Islet of Langerhans (tissue), 1 donor: ENCODE measurements at regions not wholly inside any gene's neighbourhood (a gene's known extent, or its start where the extent isn't known, plus 50 kb on each side); places are given as distances from the start of the nearest gene placed in this dataset.

Experiments
- FAIRE-seq: peaks from one replicate; lab custom pipeline; 2011; peaks lifted over from hg19 to GRCh38; lab: Jason Lieb, UNC

GRCh38 chr13:53144826-53145225, 116.2 kb downstream of the OLFM4 start:
- FAIRE-seq, result no peak

- FAIRE-seq, result no peak
These were observed 122.0 kb downstream of the OLFM4 start for GRCh38 chr13:53150568-53150967.

GRCh38 chr13:53151336-53152056, 122.9 kb downstream of the OLFM4 start:
- no peak for FAIRE-seq

- FAIRE-seq, result no peak
These were observed 123.4 kb downstream of the OLFM4 start for GRCh38 chr13:53152057-53152421.

- FAIRE-seq, result no peak
These were observed 129.6 kb downstream of the OLFM4 start for GRCh38 chr13:53158201-53158600.

- no peak for FAIRE-seq
These were observed 130.8 kb downstream of the OLFM4 start for GRCh38 chr13:53159431-53159830.

GRCh38 chr13:53160211-53160610, 131.6 kb downstream of the OLFM4 start:
- FAIRE-seq, result no peak

GRCh38 chr13:53161251-53161650, 132.6 kb downstream of the OLFM4 start:
- no peak for FAIRE-seq

- FAIRE-seq, result no peak
These were observed 136.6 kb downstream of the OLFM4 start for GRCh38 chr13:53165261-53165660.

- no peak for FAIRE-seq
These were observed 138.9 kb downstream of the OLFM4 start for GRCh38 chr13:53167561-53167960.

GRCh38 chr13:53170910-53171309, 142.3 kb downstream of the OLFM4 start:
- no peak for FAIRE-seq

- FAIRE-seq, result no peak
These were observed 145.9 kb downstream of the OLFM4 start for GRCh38 chr13:53174545-53174944.

GRCh38 chr13:53180684-53181083, 152.1 kb downstream of the OLFM4 start:
- no peak for FAIRE-seq

GRCh38 chr13:53182724-53183123, 154.1 kb downstream of the OLFM4 start:
- no peak for FAIRE-seq

GRCh38 chr13:53188120-53188519, 159.5 kb downstream of the OLFM4 start:
- FAIRE-seq, result no peak

GRCh38 chr13:53189162-53189561, 160.5 kb downstream of the OLFM4 start:
- no peak for FAIRE-seq

- no peak for FAIRE-seq
These were observed 162.5 kb downstream of the OLFM4 start for GRCh38 chr13:53191091-53191490.

- FAIRE-seq, result no peak
These were observed 168.8 kb downstream of the OLFM4 start for GRCh38 chr13:53197424-53197823.

- FAIRE-seq, result no peak
These were observed 169.4 kb downstream of the OLFM4 start for GRCh38 chr13:53198017-53198416.

- FAIRE-seq, result no peak
These were observed 170.1 kb downstream of the OLFM4 start for GRCh38 chr13:53198736-53199135.

- no peak for FAIRE-seq
These were observed 171.5 kb downstream of the OLFM4 start for GRCh38 chr13:53200075-53200474.

GRCh38 chr13:53200498-53201453, 172.2 kb downstream of the OLFM4 start:
- FAIRE-seq, result no peak

- no peak for FAIRE-seq
These were observed 173.0 kb downstream of the OLFM4 start for GRCh38 chr13:53201454-53202225.
